Endodermal cell (in vitro differentiated cells): ENCODE measurements at regions not wholly inside any gene's neighbourhood (a gene's known extent, or its start where the extent isn't known, plus 50 kb on each side); places are given as distances from the start of the nearest gene placed in this dataset.
"Not testable (repeated sequence)": the region's sequence is repeated elsewhere in the genome, so short reads cannot be mapped to it uniquely, and the experiment has no call there.

ENCODE experiments used
- DNase-seq: peaks from one replicate; pipeline ENCODE4 v3.0.0-alpha.2; 2017
- H3K27ac ChIP-seq: 2 replicates; pipeline ENCODE4 v1.5.1; 2013; ENCODE audit warnings: mild to moderate bottlenecking, low read depth, low read length, moderate library complexity
- H3K27me3 ChIP-seq: 2 replicates; pipeline ENCODE4 v1.6.1; 2013; ENCODE audit warnings: mild to moderate bottlenecking, low read length, moderate library complexity; ENCODE audit not compliant: insufficient read depth, control insufficient read depth, poor library complexity, severe bottlenecking
- H3K36me3 ChIP-seq: 2 replicates; pipeline ENCODE4 v1.7.0; 2013; ENCODE audit warnings: mild to moderate bottlenecking, low read length, moderate library complexity; ENCODE audit not compliant: control insufficient read depth, insufficient read depth
- H3K4me1 ChIP-seq: one replicate; pipeline ENCODE4 v1.7.0; 2013; ENCODE audit warnings: low read length; ENCODE audit not compliant: control insufficient read depth, insufficient read depth
- H3K4me3 ChIP-seq: 2 replicates; pipeline ENCODE4 v1.5.1; 2013; ENCODE audit warnings: mild to moderate bottlenecking, low read length, moderate library complexity
- H3K9ac ChIP-seq: 2 replicates; pipeline ENCODE4 v1.6.1; 2013; ENCODE audit warnings: mild to moderate bottlenecking, low read length, moderate library complexity; ENCODE audit not compliant: poor library complexity, severe bottlenecking; ENCODE audit errors: extremely low read depth
- H3K9me3 ChIP-seq: 2 replicates; pipeline ENCODE4 v1.6.1; 2013; ENCODE audit warnings: mild to moderate bottlenecking, low read length, moderate library complexity; ENCODE audit not compliant: control insufficient read depth
- H3K27ac Mint-ChIP-seq: 2 replicates; pipeline ENCODE4 v1.8.0; 2020; ENCODE audit warnings: mixed read lengths
- H3K27me3 Mint-ChIP-seq: 2 replicates; pipeline ENCODE4 v1.8.0; 2021; ENCODE audit warnings: mild to moderate bottlenecking, mixed read lengths; ENCODE audit not compliant: insufficient read depth
- H3K36me3 Mint-ChIP-seq: 2 replicates; pipeline ENCODE4 v1.8.0; 2020; ENCODE audit warnings: low read depth, mixed read lengths
- H3K4me1 Mint-ChIP-seq: 2 replicates; pipeline ENCODE4 v1.8.0; 2020; ENCODE audit warnings: mixed read lengths
- H3K4me3 Mint-ChIP-seq: 2 replicates; pipeline ENCODE4 v1.8.0; 2020; ENCODE audit warnings: mild to moderate bottlenecking, moderate library complexity, mixed read lengths
- H3K9me3 Mint-ChIP-seq: 2 replicates; pipeline ENCODE4 v1.8.0; 2020; ENCODE audit warnings: mild to moderate bottlenecking, mixed read lengths
- WGBS, 2 experiments: methylation state at CpG; one replicate each; pipeline versions ENCODE4 v1.1.5 to v1.1.7; 2013; ENCODE audit warnings: missing lambda C conversion rate in 2 of 2, mixed read lengths in 1 of 2; ENCODE audit not compliant: insufficient coverage in 1 of 2, insufficient read length in 1 of 2; 5-methylcytosine and 5-hydroxymethylcytosine counted together
- TF ChIP-seq, protein P1 (sequence below): fragments of 200-600 bp; sonication (generic); conservative IDR thresholded peaks from 2 replicates; pipeline ENCODE4 v1.5.0; 2021; ENCODE audit warnings: antibody characterized with exemption, mild to moderate bottlenecking

DNA sequence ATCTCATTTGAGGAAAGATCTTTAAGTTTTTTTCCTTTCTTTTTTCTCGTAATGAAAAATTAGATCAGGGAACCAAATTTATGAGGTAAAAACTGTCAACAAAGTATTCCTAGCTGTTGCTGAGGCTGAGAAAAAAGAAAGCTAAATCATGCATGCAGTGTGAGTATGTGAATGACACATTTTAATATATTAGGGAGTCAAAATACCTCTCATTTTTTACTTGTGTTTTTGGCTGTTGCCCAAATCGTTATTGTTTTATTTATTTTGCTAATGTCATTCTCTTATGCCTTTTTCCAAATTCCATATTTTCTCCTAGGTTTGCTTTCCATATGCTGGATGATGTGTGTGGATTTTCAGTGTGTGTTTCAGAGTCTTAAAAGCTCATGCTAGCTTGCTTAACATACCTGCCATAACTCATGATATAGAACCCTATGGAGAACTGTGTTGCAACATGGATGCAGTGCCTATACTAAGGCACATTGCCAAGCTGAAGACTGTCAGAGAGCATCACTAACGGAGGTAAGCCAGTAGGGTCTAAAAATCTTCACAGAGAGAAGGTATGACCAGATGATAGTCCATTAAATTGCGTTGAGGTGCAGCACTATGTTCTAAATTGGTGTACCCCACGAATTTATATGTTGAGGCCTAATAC lies 629.5 kb upstream of the KCNMB2 start:
- no peaks in the 10 kb centered on the region for H3K36me3 ChIP-seq
- H3K4me3 Mint-ChIP-seq = no peak overlapping the region
- H3K27me3 Mint-ChIP-seq = no peaks in the 10 kb centered on the region
- no peaks in the 10 kb centered on the region for H3K27me3 ChIP-seq
- H3K4me1 ChIP-seq = no peaks in the 10 kb centered on the region
- H3K9me3 ChIP-seq = no peaks in the 10 kb centered on the region
- 87 to 92% methylated on average over 3 to 5 of the region's 5 CpGs for WGBS, 2 experiments
- TF ChIP-seq, protein P1, sequence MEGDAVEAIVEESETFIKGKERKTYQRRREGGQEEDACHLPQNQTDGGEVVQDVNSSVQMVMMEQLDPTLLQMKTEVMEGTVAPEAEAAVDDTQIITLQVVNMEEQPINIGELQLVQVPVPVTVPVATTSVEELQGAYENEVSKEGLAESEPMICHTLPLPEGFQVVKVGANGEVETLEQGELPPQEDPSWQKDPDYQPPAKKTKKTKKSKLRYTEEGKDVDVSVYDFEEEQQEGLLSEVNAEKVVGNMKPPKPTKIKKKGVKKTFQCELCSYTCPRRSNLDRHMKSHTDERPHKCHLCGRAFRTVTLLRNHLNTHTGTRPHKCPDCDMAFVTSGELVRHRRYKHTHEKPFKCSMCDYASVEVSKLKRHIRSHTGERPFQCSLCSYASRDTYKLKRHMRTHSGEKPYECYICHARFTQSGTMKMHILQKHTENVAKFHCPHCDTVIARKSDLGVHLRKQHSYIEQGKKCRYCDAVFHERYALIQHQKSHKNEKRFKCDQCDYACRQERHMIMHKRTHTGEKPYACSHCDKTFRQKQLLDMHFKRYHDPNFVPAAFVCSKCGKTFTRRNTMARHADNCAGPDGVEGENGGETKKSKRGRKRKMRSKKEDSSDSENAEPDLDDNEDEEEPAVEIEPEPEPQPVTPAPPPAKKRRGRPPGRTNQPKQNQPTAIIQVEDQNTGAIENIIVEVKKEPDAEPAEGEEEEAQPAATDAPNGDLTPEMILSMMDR = no peak
- no peaks in the 10 kb centered on the region for H3K9me3 Mint-ChIP-seq
- no peaks in the 10 kb centered on the region for H3K36me3 Mint-ChIP-seq
- H3K27ac Mint-ChIP-seq = no peak overlapping the region
- H3K9ac ChIP-seq = no peak overlapping the region
- H3K4me3 ChIP-seq = no peak overlapping the region
- no peak for DNase-seq
- peak overlapping the region; percentile 35 for H3K27ac ChIP-seq
- peaks cover 2% of the 10 kb centered on the region for H3K4me1 Mint-ChIP-seq

DNA sequence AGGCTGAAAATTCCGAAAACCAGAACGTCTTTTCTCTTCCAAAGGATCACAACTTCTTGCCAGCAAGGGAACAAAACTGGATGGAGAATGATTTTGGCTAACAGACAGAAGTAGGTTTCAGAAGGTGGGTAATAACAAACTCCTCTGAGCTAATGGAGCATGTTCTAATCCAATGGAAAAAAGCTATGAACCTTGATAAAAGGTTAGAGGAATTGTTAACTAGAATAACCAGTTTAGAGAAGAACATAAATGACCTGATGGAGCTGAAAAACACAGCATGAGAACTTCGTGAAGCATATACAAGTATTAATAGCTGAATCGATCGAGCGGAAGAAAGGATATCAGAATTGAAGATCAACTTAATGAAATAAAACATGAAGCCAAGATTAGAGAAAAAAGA lies 626.7 kb upstream of the KCNMB2 start:
- 88 to 94% methylated on average over 4 to 6 of the region's 6 CpGs for WGBS, 2 experiments
- H3K4me1 ChIP-seq, DNase-seq, H3K9ac ChIP-seq, H3K27ac Mint-ChIP-seq, H3K36me3 ChIP-seq, H3K27ac ChIP-seq, H3K4me1 Mint-ChIP-seq, H3K4me3 Mint-ChIP-seq, H3K4me3 ChIP-seq, H3K9me3 ChIP-seq, H3K27me3 Mint-ChIP-seq, H3K27me3 ChIP-seq, H3K36me3 Mint-ChIP-seq: not testable (repeated sequence)
- H3K9me3 Mint-ChIP-seq = peaks cover 13% of the 10 kb centered on the region

DNA sequence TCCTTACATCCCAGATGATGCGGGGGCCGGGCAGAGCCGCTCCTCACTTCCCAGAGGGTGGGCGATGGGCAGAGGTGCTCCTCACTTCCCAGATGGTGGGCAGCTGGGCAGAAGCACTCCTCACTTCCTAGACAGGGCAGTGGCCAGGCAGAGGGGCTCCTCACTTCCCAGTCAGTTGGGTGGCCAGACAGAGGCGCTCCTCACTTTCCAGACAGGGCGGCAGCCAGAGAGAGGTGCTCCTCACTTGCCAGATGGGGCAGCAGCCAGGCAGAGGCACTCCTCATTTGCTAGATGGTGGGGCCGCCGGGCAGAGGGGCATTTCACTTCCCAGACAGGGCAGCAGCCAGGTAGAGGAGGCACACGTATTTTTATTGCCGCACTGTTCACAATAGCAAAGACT lies 622.0 kb upstream of the KCNMB2 start:
- Mint-ChIP-seq H3K4me3 (no peak overlapping the region), H3K36me3 (no peaks in the 10 kb centered on the region), H3K27me3 (no peaks in the 10 kb centered on the region), H3K4me1 (no peaks in the 10 kb centered on the region), H3K27ac (no peak overlapping the region), H3K9me3 (peaks cover 15% of the 10 kb centered on the region)
- no peak overlapping the region for H3K4me3 ChIP-seq
- no peak for DNase-seq
- no peaks in the 10 kb centered on the region for H3K9me3 ChIP-seq
- H3K9ac ChIP-seq = no peak overlapping the region
- TF ChIP-seq, protein P1 = no peak
- WGBS, 2 experiments = 94 to 95% methylated on average over 7 to 10 of the region's 10 CpGs
- H3K4me1 ChIP-seq = no peaks in the 10 kb centered on the region
- no peaks in the 10 kb centered on the region for H3K27me3 ChIP-seq
- no peaks in the 10 kb centered on the region for H3K36me3 ChIP-seq
- no peak overlapping the region for H3K27ac ChIP-seq

DNA sequence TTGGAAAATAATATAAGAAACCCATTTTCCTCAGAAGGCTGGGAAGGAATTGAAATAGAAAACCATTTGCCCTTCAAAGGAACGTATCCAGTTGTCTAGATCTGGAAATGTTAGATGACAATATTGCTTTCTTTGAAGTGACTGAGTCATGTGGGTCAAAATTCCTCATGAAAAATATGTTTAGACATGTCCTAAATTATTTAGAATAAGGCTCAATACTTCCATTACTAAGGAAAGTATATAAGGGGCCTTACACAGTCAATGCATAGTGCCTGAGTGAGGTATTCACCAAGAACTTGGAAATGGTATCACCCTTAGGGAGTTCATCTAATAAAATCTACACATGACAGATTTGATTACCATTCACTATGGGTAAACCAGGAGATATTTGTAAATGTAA lies 619.8 kb upstream of the KCNMB2 start:
- H3K9ac ChIP-seq = no peak overlapping the region
- Mint-ChIP-seq H3K9me3 (peaks cover 15% of the 10 kb centered on the region), H3K27ac (no peak overlapping the region), H3K27me3 (no peaks in the 10 kb centered on the region), H3K36me3 (no peaks in the 10 kb centered on the region), H3K4me3 (no peak overlapping the region), H3K4me1 (no peaks in the 10 kb centered on the region)
- no peaks in the 10 kb centered on the region for H3K9me3 ChIP-seq
- TF ChIP-seq, protein P1 = no peak
- no peaks in the 10 kb centered on the region for H3K36me3 ChIP-seq
- no peak overlapping the region for H3K4me3 ChIP-seq
- no peak for DNase-seq
- H3K4me1 ChIP-seq = no peaks in the 10 kb centered on the region
- 80 to 93% methylated on average over 1 of the region's 1 CpG for WGBS, 2 experiments
- H3K27me3 ChIP-seq = no peaks in the 10 kb centered on the region
- no peak overlapping the region for H3K27ac ChIP-seq
